Liver (tissue), 8 donors: ENCODE measurements at regions not wholly inside any gene's neighbourhood (a gene's known extent, or its start where the extent isn't known, plus 50 kb on each side); places are given as distances from the start of the nearest gene placed in this dataset.

Source experiments
- DNase-seq: peaks from one replicate; pipeline ENCODE4 v3.0.0-alpha.2; 2017; ENCODE audit warnings: low spot score
- H3K27ac ChIP-seq, 2 donors: one replicate each; pipeline ENCODE4 v1.7.0; 2013; ENCODE audit warnings: inconsistent platforms in 2 of 2, low read length in 2 of 2, control low read depth in 1 of 2, low read depth in 1 of 2, mild to moderate bottlenecking in 1 of 2
- H3K27me3 ChIP-seq, 4 donors: one replicate each; pipeline versions ENCODE4 v1.6.1 to v1.7.0; 2013; ENCODE audit warnings: low read length in 3 of 4, inconsistent platforms in 1 of 4, mild to moderate bottlenecking in 1 of 4, moderate library complexity in 1 of 4; ENCODE audit not compliant: control insufficient read depth in 4 of 4, insufficient read depth in 4 of 4
- H3K36me3 ChIP-seq, 4 donors: one replicate each; pipeline versions ENCODE4 v1.6.1 to v1.7.0; 2013; ENCODE audit warnings: low read length in 3 of 4, mild to moderate bottlenecking in 3 of 4, low read depth in 1 of 4, moderate library complexity in 1 of 4; ENCODE audit not compliant: control insufficient read depth in 4 of 4, insufficient read depth in 3 of 4
- H3K4me1 ChIP-seq, 4 donors: one replicate each; pipeline versions ENCODE4 v1.6.1 to v1.7.0; 2013; ENCODE audit warnings: low read length in 3 of 4, mild to moderate bottlenecking in 3 of 4, moderate library complexity in 1 of 4; ENCODE audit not compliant: control insufficient read depth in 4 of 4, insufficient read depth in 4 of 4
- H3K4me3 ChIP-seq, 3 donors: one replicate each; pipeline versions ENCODE4 v1.6.1 to v1.7.0; 2013; ENCODE audit warnings: low read length in 3 of 3, control low read depth in 1 of 3, low read depth in 1 of 3, mild to moderate bottlenecking in 1 of 3
- H3K9ac ChIP-seq, 2 donors: one replicate each; pipeline ENCODE4 v1.7.0; 2013; ENCODE audit warnings: low read length in 2 of 2, mild to moderate bottlenecking in 2 of 2, moderate library complexity in 2 of 2, control low read depth in 1 of 2, low read depth in 1 of 2
- H3K9me3 ChIP-seq, 4 donors: one replicate each; pipeline versions ENCODE4 v1.6.1 to v1.7.0; 2013; ENCODE audit warnings: low read length in 3 of 4; ENCODE audit not compliant: control insufficient read depth in 4 of 4
- ATF3 ChIP-seq: IDR thresholded peaks from 2 replicates; pipeline ENCODE4 v1.6.1; 2016; ENCODE audit warnings: antibody characterized with exemption
- CTCF ChIP-seq: fragments of 150-350 bp; IDR thresholded peaks from 2 replicates; pipeline ENCODE4 v1.5.1; 2017; ENCODE audit warnings: improper control_type of control experiment, low read depth, low read length; ENCODE audit not compliant: missing input control
- EGR1 ChIP-seq, 2 donors: IDR thresholded peaks; 2 replicates each; pipeline ENCODE4 v1.6.1; 2016 to 2018; ENCODE audit warnings: antibody characterized with exemption in 2 of 2, low read depth in 2 of 2
- FOXA1 ChIP-seq: IDR thresholded peaks from 2 replicates; pipeline ENCODE4 v1.6.1; 2016; ENCODE audit warnings: antibody characterized with exemption
- FOXA2 ChIP-seq: IDR thresholded peaks from 2 replicates; pipeline ENCODE4 v1.6.1; 2016; ENCODE audit warnings: antibody characterized with exemption
- GABPA ChIP-seq, 2 donors: IDR thresholded peaks in 1 of 2; conservative IDR thresholded peaks in 1 of 2; 2 replicates each; pipeline ENCODE4 v1.6.1; 2016; ENCODE audit warnings: antibody characterized with exemption in 2 of 2, mild to moderate bottlenecking in 1 of 2, moderate library complexity in 1 of 2
- HNF4A ChIP-seq, 2 donors: conservative IDR thresholded peaks; 2 replicates each; pipeline ENCODE4 v1.6.1; 2016; ENCODE audit warnings: antibody characterized with exemption in 2 of 2, mild to moderate bottlenecking in 2 of 2
- JUND ChIP-seq, 2 donors: IDR thresholded peaks; 2 replicates each; pipeline ENCODE4 v1.6.1; 2016; ENCODE audit warnings: antibody characterized with exemption in 2 of 2
- NR2F2 ChIP-seq: IDR thresholded peaks from 2 replicates; pipeline ENCODE4 v1.6.1; 2016; ENCODE audit warnings: antibody characterized with exemption
- RAD21 ChIP-seq, 2 donors: IDR thresholded peaks; 2 replicates each; pipeline ENCODE4 v1.6.1; 2016; ENCODE audit warnings: antibody characterized with exemption in 2 of 2, mild to moderate bottlenecking in 2 of 2
- REST ChIP-seq: IDR thresholded peaks from 2 replicates; pipeline ENCODE4 v1.6.1; 2016; ENCODE audit warnings: antibody characterized with exemption, mild to moderate bottlenecking
- RXRA ChIP-seq, 2 donors: IDR thresholded peaks; 2 replicates each; pipeline ENCODE4 v1.6.1; 2017 to 2018; ENCODE audit warnings: antibody characterized with exemption in 2 of 2, mild to moderate bottlenecking in 1 of 2
- SP1 ChIP-seq: IDR thresholded peaks from 2 replicates; pipeline ENCODE4 v1.6.1; 2018; ENCODE audit warnings: antibody characterized with exemption, mild to moderate bottlenecking
- TAF1 ChIP-seq: conservative IDR thresholded peaks from 2 replicates; pipeline ENCODE4 v1.6.1; 2016; ENCODE audit warnings: antibody characterized with exemption, mild to moderate bottlenecking
- YY1 ChIP-seq: IDR thresholded peaks from 2 replicates; pipeline ENCODE4 v1.6.1; 2016; ENCODE audit warnings: antibody characterized with exemption, mild to moderate bottlenecking
- WGBS: extraction: QIAGEN DNeasy Blood & Tissue Kit; methylation state at CpG from one replicate; pipeline ENCODE4 v1.1.7; 2013; 5-methylcytosine and 5-hydroxymethylcytosine counted together
- donor health status: healthy.
- donor health status: healthy.
- donor health status: healthy.
- donor health status: healthy.
- donor health status: healthy.

GRCh38 chr16:52721331-52721730, 174.4 kb upstream of the TOX3 start:
- TF ChIP-seq EGR1 (IDR thresholded peaks at IDR 0.05; ENCODE audit: low read depth in 2 of 2), result no peak
- no peak for TF ChIP-seq RAD21 (IDR thresholded peaks at IDR 0.05)
- TF ChIP-seq SP1, result no peak
- no peak for TF ChIP-seq TAF1
- no peak for TF ChIP-seq YY1
- TF ChIP-seq ATF3, result no peak
- TF ChIP-seq CTCF, result no peak
- TF ChIP-seq JUND (IDR thresholded peaks at IDR 0.05), result no peak
- no peak for TF ChIP-seq HNF4A (conservative IDR thresholded peaks at IDR 0.05)
- TF ChIP-seq REST, result no peak
- no peak for TF ChIP-seq RXRA (IDR thresholded peaks at IDR 0.05)
- TF ChIP-seq FOXA1, result no peak
- no peak for DNase-seq
- Histone ChIP-seq H3K36me3 (no peaks in the 10 kb centered on the region), H3K9me3 (no peaks in the 10 kb centered on the region), H3K4me3 (no peak overlapping the region), H3K4me1 (no peaks in the 10 kb centered on the region), H3K9ac (no peak overlapping the region), H3K27ac (no peak overlapping the region), H3K27me3 (no peaks in the 10 kb centered on the region)
- WGBS, result 62% methylated on average over 6 of the region's 6 CpGs

- Histone ChIP-seq H3K27ac (no peak overlapping the region), H3K4me3 (no peak overlapping the region), H3K9ac (no peak overlapping the region), H3K4me1 (no peaks in the 10 kb centered on the region), H3K27me3 (no peaks in the 10 kb centered on the region), H3K9me3 (no peaks in the 10 kb centered on the region), H3K36me3 (no peaks in the 10 kb centered on the region)
- 73% methylated on average over 4 of the region's 4 CpGs for WGBS
- DNase-seq, result no peak
- TF ChIP-seq EGR1 (IDR thresholded peaks at IDR 0.05; ENCODE audit: low read depth in 2 of 2) (no peak), NR2F2 (no peak), FOXA2 (no peak), RAD21 (IDR thresholded peaks at IDR 0.05) (no peak), CTCF (no peak), GABPA (IDR thresholded peaks at IDR 0.05 in 1 of 2, conservative IDR thresholded peaks at IDR 0.05 in 1 of 2) (no peak), YY1 (no peak)
These were observed 171.1 kb upstream of the TOX3 start for GRCh38 chr16:52718046-52718445.
